BE2C (cell line): ENCODE measurements at regions not wholly inside any gene's neighbourhood (a gene's known extent, or its start where the extent isn't known, plus 50 kb on each side); places are given as distances from the start of the nearest gene placed in this dataset.
"Not testable (repeated sequence)": the region's sequence is repeated elsewhere in the genome, so short reads cannot be mapped to it uniquely, and the experiment has no call there.

Experiments used
- DNase-seq: peaks from one replicate; pipeline ENCODE4 v3.0.0-alpha.2; 2020
- H3K27me3 ChIP-seq: fragments of 250-450 bp; sonication (Bioruptor Pico); 2 replicates; pipeline ENCODE4 v1.5.1; 2020; ENCODE audit warnings: mild to moderate bottlenecking
- H3K36me3 ChIP-seq: fragments of 250-450 bp; sonication (Bioruptor Pico); 2 replicates; pipeline ENCODE4 v1.5.1; 2020; ENCODE audit warnings: mild to moderate bottlenecking
- H3K4me1 ChIP-seq: fragments of 250-450 bp; sonication (Bioruptor Pico); 2 replicates; pipeline ENCODE4 v1.5.1; 2020
- H3K4me3 ChIP-seq: 2 replicates; pipeline ENCODE4 v1.5.1; 2011; ENCODE audit warnings: low read depth, low read length
- H3K9me3 ChIP-seq: fragments of 250-450 bp; sonication (Bioruptor Pico); 2 replicates; pipeline ENCODE4 v1.5.1; 2020
- CTCF ChIP-seq: IDR thresholded peaks from 2 replicates; pipeline ENCODE4 v1.5.1; 2012; ENCODE audit warnings: mild to moderate bottlenecking, low read depth, low read length

GRCh38 chr10:125257521-125258108, 97.3 kb upstream of the CTBP2 start:
- no peaks in the 10 kb centered on the region for H3K27me3 ChIP-seq
- H3K36me3 ChIP-seq: no peaks in the 10 kb centered on the region
- no peak overlapping the region for H3K4me3 ChIP-seq
- TF ChIP-seq CTCF: no peak
- no peaks in the 10 kb centered on the region for H3K4me1 ChIP-seq
- H3K9me3 ChIP-seq: no peaks in the 10 kb centered on the region
- DNase-seq: peak; percentile 43

DNA sequence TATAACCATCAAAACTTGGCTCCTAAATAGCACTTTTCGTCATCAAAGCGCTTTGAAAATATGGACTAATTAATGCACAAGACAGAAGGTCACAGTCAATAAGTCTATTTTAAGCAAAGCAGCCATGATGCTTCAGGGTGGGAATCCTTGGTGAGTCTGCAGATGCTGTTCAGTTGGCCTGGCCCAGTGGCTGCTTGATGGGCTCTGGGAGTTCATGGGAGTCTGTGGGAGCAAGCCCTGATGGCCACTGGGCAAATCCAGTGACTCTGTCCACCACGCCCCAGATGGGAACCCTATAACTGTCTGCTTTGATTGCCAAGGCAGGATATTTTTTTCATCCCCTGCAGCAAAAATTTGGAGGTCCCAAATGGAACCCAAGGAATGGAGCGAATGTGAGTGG, 95.7 kb upstream of the CTBP2 start:
- no peak for TF ChIP-seq CTCF
- Histone ChIP-seq H3K27me3 (no peaks in the 10 kb centered on the region), H3K4me3 (no peak overlapping the region), H3K4me1 (no peaks in the 10 kb centered on the region), H3K9me3 (no peaks in the 10 kb centered on the region), H3K36me3 (no peaks in the 10 kb centered on the region)
- no peak for DNase-seq

- TF ChIP-seq CTCF: no peak
- no peak for DNase-seq
- no peaks in the 10 kb centered on the region for H3K27me3 ChIP-seq
- H3K9me3 ChIP-seq: no peaks in the 10 kb centered on the region
- H3K4me3 ChIP-seq: no peak overlapping the region
- H3K4me1 ChIP-seq: no peaks in the 10 kb centered on the region
- H3K36me3 ChIP-seq: no peaks in the 10 kb centered on the region
Measured at GRCh38 chr10:125252937-125253336, 92.6 kb upstream of the CTBP2 start.

GRCh38 chr10:125250834-125251233, 90.5 kb upstream of the CTBP2 start:
- not testable (repeated sequence) for H3K36me3 ChIP-seq, H3K9me3 ChIP-seq, H3K27me3 ChIP-seq, DNase-seq, H3K4me3 ChIP-seq, H3K4me1 ChIP-seq

DNA sequence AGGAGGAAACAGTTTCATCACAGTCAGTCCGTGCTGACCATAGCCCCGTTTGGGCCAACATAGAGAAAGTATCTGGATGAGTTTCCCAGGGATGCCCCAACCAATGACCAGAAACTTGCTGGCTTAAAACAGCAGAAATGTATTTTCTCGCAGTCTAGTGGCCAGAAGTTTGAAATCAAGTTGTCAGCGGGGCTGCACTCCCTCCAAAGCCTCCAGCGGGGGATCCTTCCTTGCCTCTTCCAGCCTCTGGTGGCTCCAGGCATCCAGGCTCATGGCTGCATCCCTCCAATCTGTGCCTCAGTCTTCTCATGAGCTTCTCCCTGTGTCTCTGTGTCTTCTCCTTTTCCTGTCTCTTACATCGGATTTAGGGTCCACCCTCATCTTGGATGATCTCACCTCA, 89.6 kb upstream of the CTBP2 start:
- no peak for DNase-seq
- H3K9me3 ChIP-seq: no peaks in the 10 kb centered on the region
- H3K27me3 ChIP-seq: no peaks in the 10 kb centered on the region
- H3K4me1 ChIP-seq: no peaks in the 10 kb centered on the region
- no peak for TF ChIP-seq CTCF
- no peak overlapping the region for H3K4me3 ChIP-seq
- H3K36me3 ChIP-seq: no peaks in the 10 kb centered on the region

DNA sequence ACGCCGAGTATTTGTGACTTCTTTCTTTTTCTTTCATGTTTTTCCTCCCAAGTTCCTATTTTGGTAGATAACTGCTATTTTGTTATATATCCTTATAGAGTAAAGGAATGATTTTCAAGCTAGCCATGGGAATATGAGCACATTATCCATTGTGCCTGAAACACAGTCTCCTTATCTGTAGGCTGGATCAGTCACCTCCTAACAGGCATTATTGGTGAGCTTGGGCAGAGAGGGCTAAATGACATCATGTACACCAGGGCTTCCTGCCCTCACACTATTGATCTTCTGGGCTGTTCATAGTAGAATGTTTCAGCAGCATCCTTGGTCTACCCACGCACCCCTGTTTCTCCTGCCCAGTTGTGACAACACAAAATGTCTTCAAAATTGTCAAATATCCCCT, 88.1 kb upstream of the CTBP2 start:
- H3K9me3 ChIP-seq: no peaks in the 10 kb centered on the region
- DNase-seq: no peak
- H3K4me1 ChIP-seq: no peaks in the 10 kb centered on the region
- no peak for TF ChIP-seq CTCF
- H3K27me3 ChIP-seq: no peaks in the 10 kb centered on the region
- H3K4me3 ChIP-seq: no peak overlapping the region
- H3K36me3 ChIP-seq: no peaks in the 10 kb centered on the region

- TF ChIP-seq CTCF: no peak
- no peaks in the 10 kb centered on the region for H3K36me3 ChIP-seq
- no peak for DNase-seq
- no peaks in the 10 kb centered on the region for H3K4me1 ChIP-seq
- no peak overlapping the region for H3K4me3 ChIP-seq
- H3K27me3 ChIP-seq: no peaks in the 10 kb centered on the region
- no peaks in the 10 kb centered on the region for H3K9me3 ChIP-seq
Measured at GRCh38 chr10:125247576-125247975, 87.2 kb upstream of the CTBP2 start.
